Heart right ventricle (tissue), 16 donors: ENCODE measurements at regions not wholly inside any gene's neighbourhood (a gene's known extent, or its start where the extent isn't known, plus 50 kb on each side); places are given as distances from the start of the nearest gene placed in this dataset.

Experiments
- ATAC-seq, 8 donors: fragments of 200-7000 bp; cut with Tn5 transposase; one replicate each; pipeline ENCODE4 v1.9.1; 2020; ENCODE audit warnings: mild to moderate bottlenecking in 8 of 8, moderate library complexity in 8 of 8, moderate number of reproducible peaks in 1 of 8
- DNase-seq, 2 donors: peaks; one replicate each; pipeline ENCODE4 v3.0.0-alpha.2; 2020
- H3K27ac ChIP-seq, 10 donors: fragments of 200-600 bp; sonication (generic) in 2 of 10; one replicate each; pipeline versions ENCODE4 v1.5.0 to v1.8.0; 2020 to 2022; ENCODE audit warnings: mild to moderate bottlenecking in 3 of 10
- H3K27me3 ChIP-seq, 7 donors: fragments of 200-600 bp; one replicate each; pipeline ENCODE4 v1.8.0; 2021 to 2022; ENCODE audit warnings: mild to moderate bottlenecking in 2 of 7
- H3K36me3 ChIP-seq, 9 donors: fragments of 200-600 bp; sonication (generic) in 1 of 9; one replicate each; pipeline versions ENCODE4 v1.5.0 to v1.8.0; 2020 to 2022; ENCODE audit warnings: mild to moderate bottlenecking in 2 of 9
- H3K4me1 ChIP-seq, 9 donors: fragments of 200-600 bp; sonication (generic) in 1 of 9; one replicate each; pipeline versions ENCODE4 v1.5.0 to v1.8.0; 2020 to 2022; ENCODE audit warnings: mild to moderate bottlenecking in 4 of 9
- H3K4me3 ChIP-seq, 10 donors: fragments of 200-600 bp; sonication (generic) in 2 of 10; one replicate each; pipeline versions ENCODE4 v1.5.0 to v1.8.0; 2020 to 2022; ENCODE audit warnings: mild to moderate bottlenecking in 7 of 10, moderate library complexity in 2 of 10
- H3K9me3 ChIP-seq, 11 donors: fragments of 200-600 bp in 10 of 11; sonication (generic) in 2 of 11; one replicate each; pipeline versions ENCODE4 v1.5.0 to v1.8.0; 2013 to 2022; ENCODE audit warnings: mild to moderate bottlenecking in 2 of 11, control low read depth in 1 of 11, moderate library complexity in 1 of 11
- CTCF ChIP-seq, 9 donors: fragments of 200-600 bp; sonication (generic) in 2 of 9; IDR thresholded peaks; one replicate each; pipeline versions ENCODE4 v1.5.0 to v1.8.0; 2021 to 2022; ENCODE audit warnings: antibody characterized with exemption in 9 of 9, mild to moderate bottlenecking in 5 of 9, moderate library complexity in 1 of 9
- WGBS, 2 donors: extraction: QIAGEN DNeasy Blood & Tissue Kit; methylation state at CpG; one replicate each; pipeline ENCODE4 v1.1.7; 2013; ENCODE audit warnings: inconsistent platforms in 1 of 2; 5-methylcytosine and 5-hydroxymethylcytosine counted together
- intact Hi-C, 10 donors: fragments of 100-400 bp; cut with DNase I; formaldehyde crosslinking; loops; one replicate each; pipeline versions ENCODE4 v1.11.1 to v1.14.2; 2022
- donor health status: Arrhythmogenic right ventricular cardiomyopathy.
- donor health status: ischemic (EF 13 %, LVEDD 7.1; RV severe dilation, severe dysfunction).
- donor health status: healthy with polysubstance abuse.
- donor health status: DM: no; HTN: yes; CAD: no.
- donor health status: DM: no; HTN: no; CAD: no.
- donor health status: ischemic (EF 25% LVEDD 6.9; RV normal size, moderate dysfunction).
- donor health status: ischemic (EF 25% LVEDD 5.7; RV mildly dilated, moderate dysfunction).
- donor health status: healthy.
- donor health status: DM: yes; HTN: yes; CAD: no.
- donor health status: Ischemic cardiomyopathy.
- donor health status: ischemic (EF 35%, LVEDD 5.7; RV mildly dilated, moderate dysfunction).
- donor health status: nonischemic (EF 11% LVEDD 7.7; RV severe dilation, severe dysfunction).
- donor health status: DM: yes; HTN: yes; CAD: no.
- donor health status: PGD.
- donor health status: ischemic (EF 29% LVEDD 5.4; RV normal size, mild dysfunction).
- donor health status: nonischemic (EF 23%, LVEDD 6.1; RV moderate dilation, normal function).

GRCh38 chr3:48082580-48083184 lies 66.5 kb upstream of the MAP4 start:
- Histone ChIP-seq H3K4me1 (peaks cover 10 to 96% (median 66%) of the 10 kb centered on the region in 9 donors), H3K9me3 (no peaks in the 10 kb centered on the region), H3K36me3 (peaks cover 0 to 33% (median 4%) of the 10 kb centered on the region in 9 donors), H3K27ac (peak overlapping the region in 3 of 10 donors; percentile 8 to 37 (median 17)), H3K4me3 (no peak overlapping the region), H3K27me3 (no peaks in the 10 kb centered on the region)
- no peak for DNase-seq
- no peak for ATAC-seq
- intact Hi-C loops, result loop anchor here in 4 of 10 donors (10.0 kb wide), 3 partner anchors 48 to 72 kb away; partner anchors contain the start of gene MAP4 (in 2 of the 4)
- TF ChIP-seq CTCF (IDR thresholded peaks at IDR 0.05), result no peak
- 77 to 79% methylated on average over 4 of the region's 4 CpGs for WGBS, 2 donors

- intact Hi-C loops, result no loop called here
- TF ChIP-seq CTCF (IDR thresholded peaks at IDR 0.05), result no peak
- peak overlapping the region in 1 of 10 donors; percentile 1 for H3K27ac ChIP-seq
- no peak overlapping the region for H3K4me3 ChIP-seq
- peaks cover 0 to 14% (median under 1%) of the 10 kb centered on the region in 9 donors for H3K36me3 ChIP-seq
- peaks cover 0 to 76% (median 41%) of the 10 kb centered on the region in 9 donors for H3K4me1 ChIP-seq
- no peaks in the 10 kb centered on the region for H3K27me3 ChIP-seq
- no peak for ATAC-seq
- 49 to 56% methylated on average over 2 of the region's 2 CpGs for WGBS, 2 donors
- no peaks in the 10 kb centered on the region for H3K9me3 ChIP-seq
- no peak for DNase-seq
Observed at GRCh38 chr3:48077815-48078214, 61.6 kb upstream of the MAP4 start.

GRCh38 chr3:48070030-48070429 lies 53.8 kb upstream of the MAP4 start:
- H3K4me3 ChIP-seq, result no peak overlapping the region
- intact Hi-C loops, result no loop called here
- no peak for TF ChIP-seq CTCF (IDR thresholded peaks at IDR 0.05)
- peaks cover 2 to 80% (median 42%) of the 10 kb centered on the region in 9 donors for H3K4me1 ChIP-seq
- H3K36me3 ChIP-seq, result peaks cover 0 to 30% (median 0%) of the 10 kb centered on the region in 9 donors
- H3K9me3 ChIP-seq, result no peaks in the 10 kb centered on the region
- ATAC-seq (no peak), DNase-seq (no peak)
- peak overlapping the region in 4 of 10 donors; percentile 44 to 69 (median 61) for H3K27ac ChIP-seq
- WGBS, 2 donors, result 86 to 93% methylated on average over 2 of the region's 2 CpGs
- H3K27me3 ChIP-seq, result no peaks in the 10 kb centered on the region

GRCh38 chr3:48069339-48069738 lies 53.1 kb upstream of the MAP4 start:
- peak overlapping the region in 8 of 10 donors; percentile 4 to 69 (median 45) for H3K27ac ChIP-seq
- intact Hi-C loops, result no loop called here

More at GRCh38 chr3:48069339-48069738, 53.1 kb upstream of the MAP4 start:
- Histone ChIP-seq H3K36me3 (peaks cover 0 to 30% (median 0%) of the 10 kb centered on the region in 9 donors), H3K27me3 (no peaks in the 10 kb centered on the region), H3K4me3 (no peak overlapping the region), H3K4me1 (peaks cover 2 to 87% (median 47%) of the 10 kb centered on the region in 9 donors), H3K9me3 (no peaks in the 10 kb centered on the region)
- ATAC-seq, result peak in 2 of 8 donors; percentile 6 to 19
- no peak for TF ChIP-seq CTCF (IDR thresholded peaks at IDR 0.05)
- no peak for DNase-seq
